HL-60 (cell line): ENCODE measurements at regions not wholly inside any gene's neighbourhood (a gene's known extent, or its start where the extent isn't known, plus 50 kb on each side); places are given as distances from the start of the nearest gene placed in this dataset.

ENCODE experiments used
- DNase-seq, 2 experiments: peaks; one replicate each; pipeline ENCODE4 v3.0.0-alpha.2; 2010 to 2020; ENCODE audit warnings: low read depth in 1 of 2, low spot score in 1 of 2
- H3K27ac ChIP-seq: fragments of 250-450 bp; sonication (Bioruptor Pico); replicated peaks from 2 replicates; pipeline ENCODE4 v1.5.1; 2020; ENCODE audit warnings: mild to moderate bottlenecking, moderate library complexity
- H3K27me3 ChIP-seq: fragments of 250-450 bp; sonication (Bioruptor Pico); 2 replicates; pipeline ENCODE4 v1.5.1; 2021; ENCODE audit warnings: mild to moderate bottlenecking, moderate library complexity; ENCODE audit not compliant: insufficient read depth, poor library complexity, severe bottlenecking
- H3K4me3 ChIP-seq: replicated peaks from 2 replicates; pipeline ENCODE4 v1.5.1; 2011; ENCODE audit warnings: mild to moderate bottlenecking, control low read depth, low read length; ENCODE audit not compliant: insufficient read depth
- GABPA ChIP-seq: IDR thresholded peaks from 2 replicates; pipeline ENCODE4 v1.6.1; 2012; ENCODE audit warnings: low read depth
- POLR2AphosphoS5 ChIP-seq: IDR thresholded peaks from 2 replicates; pipeline ENCODE4 v1.6.1; 2012; ENCODE audit warnings: low read depth
- SPI1 ChIP-seq: IDR thresholded peaks from 2 replicates; pipeline ENCODE4 v1.6.1; 2012; ENCODE audit warnings: low read depth, mild to moderate bottlenecking, borderline replicate concordance
- TF ChIP-seq, protein P1 (sequence below): IDR thresholded peaks from one replicate; pipeline ENCODE4 v1.5.1; 2011; ENCODE audit warnings: low read length, control low read depth, inconsistent platforms; ENCODE audit not compliant: insufficient read depth
- TF ChIP-seq, protein P2 (sequence below): IDR thresholded peaks from 2 replicates; pipeline ENCODE4 v1.6.1; 2012; ENCODE audit warnings: low read depth; ENCODE audit not compliant: insufficient replicate concordance

DNA sequence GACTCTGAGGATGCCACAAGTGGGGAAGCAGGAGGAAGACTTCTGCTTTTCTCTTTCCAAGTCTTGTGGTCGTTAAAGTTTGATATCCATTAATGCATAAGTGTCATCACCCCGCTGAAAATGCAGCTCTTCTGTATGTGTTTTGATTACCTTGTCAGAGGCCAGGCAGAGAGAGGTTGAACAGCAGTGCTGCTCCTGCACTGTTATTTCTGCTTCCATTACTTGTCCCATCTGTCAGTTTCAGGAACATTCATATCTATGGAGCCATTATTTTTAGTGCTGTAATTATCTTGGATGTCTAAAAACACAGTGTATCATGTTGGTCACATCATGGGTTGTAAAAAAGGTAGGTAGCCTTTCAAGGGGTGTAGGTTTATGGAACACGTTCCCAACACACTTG is 62.0 kb upstream of the ESX1 start:
- H3K27me3 ChIP-seq, result no peaks in the 10 kb centered on the region
- no peak overlapping the region for H3K27ac ChIP-seq
- DNase-seq, result no peak
- H3K4me3 ChIP-seq, result no peak overlapping the region
- TF ChIP-seq, protein P1, sequence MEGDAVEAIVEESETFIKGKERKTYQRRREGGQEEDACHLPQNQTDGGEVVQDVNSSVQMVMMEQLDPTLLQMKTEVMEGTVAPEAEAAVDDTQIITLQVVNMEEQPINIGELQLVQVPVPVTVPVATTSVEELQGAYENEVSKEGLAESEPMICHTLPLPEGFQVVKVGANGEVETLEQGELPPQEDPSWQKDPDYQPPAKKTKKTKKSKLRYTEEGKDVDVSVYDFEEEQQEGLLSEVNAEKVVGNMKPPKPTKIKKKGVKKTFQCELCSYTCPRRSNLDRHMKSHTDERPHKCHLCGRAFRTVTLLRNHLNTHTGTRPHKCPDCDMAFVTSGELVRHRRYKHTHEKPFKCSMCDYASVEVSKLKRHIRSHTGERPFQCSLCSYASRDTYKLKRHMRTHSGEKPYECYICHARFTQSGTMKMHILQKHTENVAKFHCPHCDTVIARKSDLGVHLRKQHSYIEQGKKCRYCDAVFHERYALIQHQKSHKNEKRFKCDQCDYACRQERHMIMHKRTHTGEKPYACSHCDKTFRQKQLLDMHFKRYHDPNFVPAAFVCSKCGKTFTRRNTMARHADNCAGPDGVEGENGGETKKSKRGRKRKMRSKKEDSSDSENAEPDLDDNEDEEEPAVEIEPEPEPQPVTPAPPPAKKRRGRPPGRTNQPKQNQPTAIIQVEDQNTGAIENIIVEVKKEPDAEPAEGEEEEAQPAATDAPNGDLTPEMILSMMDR, result no peak
- TF ChIP-seq SPI1 (no peak), POLR2AphosphoS5 (no peak), GABPA (no peak)
- TF ChIP-seq, protein P2, sequence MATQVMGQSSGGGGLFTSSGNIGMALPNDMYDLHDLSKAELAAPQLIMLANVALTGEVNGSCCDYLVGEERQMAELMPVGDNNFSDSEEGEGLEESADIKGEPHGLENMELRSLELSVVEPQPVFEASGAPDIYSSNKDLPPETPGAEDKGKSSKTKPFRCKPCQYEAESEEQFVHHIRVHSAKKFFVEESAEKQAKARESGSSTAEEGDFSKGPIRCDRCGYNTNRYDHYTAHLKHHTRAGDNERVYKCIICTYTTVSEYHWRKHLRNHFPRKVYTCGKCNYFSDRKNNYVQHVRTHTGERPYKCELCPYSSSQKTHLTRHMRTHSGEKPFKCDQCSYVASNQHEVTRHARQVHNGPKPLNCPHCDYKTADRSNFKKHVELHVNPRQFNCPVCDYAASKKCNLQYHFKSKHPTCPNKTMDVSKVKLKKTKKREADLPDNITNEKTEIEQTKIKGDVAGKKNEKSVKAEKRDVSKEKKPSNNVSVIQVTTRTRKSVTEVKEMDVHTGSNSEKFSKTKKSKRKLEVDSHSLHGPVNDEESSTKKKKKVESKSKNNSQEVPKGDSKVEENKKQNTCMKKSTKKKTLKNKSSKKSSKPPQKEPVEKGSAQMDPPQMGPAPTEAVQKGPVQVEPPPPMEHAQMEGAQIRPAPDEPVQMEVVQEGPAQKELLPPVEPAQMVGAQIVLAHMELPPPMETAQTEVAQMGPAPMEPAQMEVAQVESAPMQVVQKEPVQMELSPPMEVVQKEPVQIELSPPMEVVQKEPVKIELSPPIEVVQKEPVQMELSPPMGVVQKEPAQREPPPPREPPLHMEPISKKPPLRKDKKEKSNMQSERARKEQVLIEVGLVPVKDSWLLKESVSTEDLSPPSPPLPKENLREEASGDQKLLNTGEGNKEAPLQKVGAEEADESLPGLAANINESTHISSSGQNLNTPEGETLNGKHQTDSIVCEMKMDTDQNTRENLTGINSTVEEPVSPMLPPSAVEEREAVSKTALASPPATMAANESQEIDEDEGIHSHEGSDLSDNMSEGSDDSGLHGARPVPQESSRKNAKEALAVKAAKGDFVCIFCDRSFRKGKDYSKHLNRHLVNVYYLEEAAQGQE, result no peak

DNA sequence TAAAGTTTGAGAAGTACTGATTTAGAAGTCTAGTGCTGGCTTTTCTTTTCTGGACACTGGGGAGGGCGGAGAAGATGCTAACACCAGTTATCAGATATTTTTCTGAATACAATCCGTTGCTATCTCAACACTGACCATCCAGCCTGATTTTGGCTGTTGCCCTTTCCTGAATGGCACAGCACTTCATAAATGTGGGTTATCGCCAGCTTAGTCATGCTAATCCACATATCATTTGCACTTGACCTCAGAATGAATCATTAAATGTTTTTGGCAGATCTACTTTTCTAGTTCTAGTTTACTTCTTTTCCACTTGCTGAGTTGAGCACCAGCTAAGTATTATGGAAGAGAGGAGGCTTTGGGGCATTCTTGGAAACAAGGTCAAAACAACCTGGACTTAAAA is 60.8 kb upstream of the ESX1 start:
- H3K27me3 ChIP-seq, result no peaks in the 10 kb centered on the region
- no peak overlapping the region for H3K4me3 ChIP-seq
- no peak overlapping the region for H3K27ac ChIP-seq
- no peak for TF ChIP-seq GABPA
- TF ChIP-seq, protein P2, result no peak
- TF ChIP-seq, protein P1, result no peak
- no peak for TF ChIP-seq POLR2AphosphoS5
- TF ChIP-seq SPI1, result no peak
- no peak for DNase-seq

DNA sequence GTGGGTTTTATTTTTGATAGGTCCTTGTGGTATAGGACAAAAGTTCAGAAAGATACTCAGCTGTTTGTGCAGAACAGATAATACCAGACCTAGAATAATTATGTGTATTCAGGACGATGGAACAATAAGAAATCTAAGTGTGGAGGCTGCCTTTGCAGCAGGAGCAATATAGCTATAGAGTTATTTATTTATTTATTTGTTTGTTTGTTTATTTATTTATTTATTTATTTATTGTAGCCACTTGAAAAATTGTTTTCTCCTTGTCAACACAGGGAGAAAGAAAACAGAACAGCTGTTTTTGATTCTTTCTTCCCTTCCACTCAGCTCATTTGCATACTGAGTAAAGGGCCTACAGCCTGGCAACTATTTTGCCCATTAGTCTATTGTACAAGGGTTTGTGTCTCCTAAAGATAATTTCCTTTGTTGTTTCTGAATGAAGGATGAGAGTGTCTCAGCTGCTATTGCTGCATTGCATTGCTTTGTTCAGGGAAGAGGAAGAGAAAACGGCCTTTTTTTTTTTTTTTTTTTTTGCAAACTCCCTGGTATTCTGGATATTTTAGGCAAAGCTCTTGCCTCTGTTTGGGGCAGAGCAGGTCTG is 56.0 kb upstream of the ESX1 start:
- Histone ChIP-seq H3K4me3 (no peak overlapping the region), H3K27me3 (no peaks in the 10 kb centered on the region), H3K27ac (no peak overlapping the region)
- TF ChIP-seq POLR2AphosphoS5 (no peak), SPI1 (no peak)
- no peak for DNase-seq

DNA sequence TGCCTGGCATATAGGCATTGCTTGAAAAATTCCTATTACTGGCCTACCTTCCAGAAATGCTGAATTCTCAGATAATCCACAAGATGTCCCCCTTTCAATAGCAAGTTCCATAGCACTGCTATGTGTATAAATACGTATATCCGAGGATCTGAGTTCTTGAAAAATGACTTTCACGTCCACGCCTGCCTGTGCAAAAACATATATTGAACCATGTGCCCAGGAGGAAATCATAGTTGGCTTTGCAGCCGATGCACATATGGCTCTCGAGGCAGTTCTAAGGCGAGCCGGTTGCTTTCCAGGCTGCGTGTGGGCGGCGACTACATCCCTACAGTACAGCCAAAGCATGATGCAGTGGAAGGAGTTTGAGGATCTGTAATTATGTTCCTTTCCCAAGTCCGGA is 55.4 kb upstream of the ESX1 start:
- Histone ChIP-seq H3K27ac (no peak overlapping the region), H3K27me3 (no peaks in the 10 kb centered on the region), H3K4me3 (no peak overlapping the region)
- no peak for TF ChIP-seq POLR2AphosphoS5
- TF ChIP-seq, protein P2, result no peak
- TF ChIP-seq, protein P1, result no peak
- no peak for TF ChIP-seq GABPA
- TF ChIP-seq SPI1, result no peak
- no peak for DNase-seq
